ENCODE measurements at regions not wholly inside any gene's neighbourhood (a gene's known extent, or its start where the extent isn't known, plus 50 kb on each side); places are given as distances from the start of the nearest gene placed in this dataset.
A peak's percentile ranks its signal among the peaks of the same experiment; 100 is the strongest.

GRCh38 chr2:176976736-176977685, 235.6 kb upstream of the HNRNPA3 start:
- DNase-seq (ENCODE audit: low spot score in 2 of 2) (no peak), ATAC-seq (replicated peaks; ENCODE audit: extremely low read depth, poor library complexity, severe bottlenecking) (no peak)
- H3K4me3 Mint-ChIP-seq = no peak overlapping the region
- H3K27ac Mint-ChIP-seq (ENCODE audit: low read depth) = no peak overlapping the region
- H3K36me3 Mint-ChIP-seq (ENCODE audit: insufficient read depth) = peaks cover 2% of the 10 kb centered on the region
- peaks cover 9% of the 10 kb centered on the region for H3K27me3 Mint-ChIP-seq
- H3K4me1 Mint-ChIP-seq = no peaks in the 10 kb centered on the region
- no peaks in the 10 kb centered on the region for H3K9me3 Mint-ChIP-seq

DNA sequence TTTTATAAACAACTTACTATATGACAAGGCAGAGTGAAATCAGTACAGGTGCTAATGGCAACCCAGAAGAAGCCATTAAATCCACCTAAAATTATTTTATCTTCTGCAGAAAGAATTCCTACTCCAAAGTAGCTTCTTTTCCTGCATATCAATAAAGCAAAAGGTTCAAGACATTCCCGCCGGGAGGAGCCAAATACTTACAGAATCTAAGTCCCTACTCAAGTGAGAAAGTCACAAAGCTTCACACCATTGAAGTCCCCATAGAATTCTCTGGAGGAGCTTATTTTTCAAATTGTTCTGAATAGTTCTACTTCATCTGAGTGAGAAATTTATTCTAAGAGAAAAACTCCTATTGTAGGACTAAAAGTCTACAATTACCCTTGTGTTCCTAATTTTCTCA, 233.7 kb upstream of the HNRNPA3 start:
- peaks cover 9% of the 10 kb centered on the region for H3K27me3 Mint-ChIP-seq
- H3K36me3 Mint-ChIP-seq (ENCODE audit: insufficient read depth) = peaks cover 2% of the 10 kb centered on the region
- no peak for DNase-seq (ENCODE audit: low spot score in 2 of 2)
- H3K9me3 Mint-ChIP-seq = no peaks in the 10 kb centered on the region
- H3K4me1 Mint-ChIP-seq = no peaks in the 10 kb centered on the region
- H3K27ac Mint-ChIP-seq (ENCODE audit: low read depth) = no peak overlapping the region
- no peak overlapping the region for H3K4me3 Mint-ChIP-seq
- no peak for ATAC-seq (replicated peaks; ENCODE audit: extremely low read depth, poor library complexity, severe bottlenecking)

DNA sequence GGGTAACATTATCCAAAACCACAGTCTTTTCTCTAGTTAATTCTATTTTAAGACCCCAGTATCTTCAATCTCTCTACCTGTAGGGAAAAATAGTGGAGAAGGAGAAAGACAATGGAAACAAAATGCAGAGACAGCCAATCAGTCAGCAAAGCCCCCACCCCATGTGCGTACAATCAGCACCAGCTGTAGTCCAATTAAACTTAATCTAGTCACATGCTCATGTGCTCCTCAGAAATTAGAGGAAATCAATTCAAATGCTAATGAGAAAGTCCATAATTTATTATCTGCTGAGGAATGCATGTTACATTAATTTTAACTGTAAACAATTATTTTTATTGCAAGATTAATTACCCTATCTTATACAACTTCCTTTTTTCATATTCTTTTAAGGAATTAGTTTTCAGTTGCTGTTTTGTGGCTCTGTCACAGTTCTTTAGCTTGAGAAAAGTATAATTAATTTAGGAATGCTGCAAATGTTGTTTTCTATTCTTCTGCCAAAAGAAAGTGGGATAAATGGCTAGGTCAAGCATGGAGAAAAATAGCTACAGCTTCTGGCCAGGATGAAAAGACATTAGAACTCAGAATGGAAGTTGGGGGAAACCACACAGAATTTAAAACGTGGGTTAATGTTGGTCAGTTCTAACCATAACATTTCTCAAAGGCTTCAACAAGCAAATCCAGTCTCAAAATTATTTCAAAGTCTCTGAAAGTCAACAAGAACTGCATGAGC, 232.4 kb upstream of the HNRNPA3 start:
- Mint-ChIP-seq H3K27ac (ENCODE audit: low read depth) (no peak overlapping the region), H3K4me3 (no peak overlapping the region), H3K4me1 (no peaks in the 10 kb centered on the region), H3K9me3 (no peaks in the 10 kb centered on the region), H3K27me3 (peaks cover under 1% of the 10 kb centered on the region), H3K36me3 (ENCODE audit: insufficient read depth) (peaks cover 2% of the 10 kb centered on the region)
- DNase-seq (ENCODE audit: low spot score in 2 of 2) (no peak), ATAC-seq (replicated peaks; ENCODE audit: extremely low read depth, poor library complexity, severe bottlenecking) (no peak)

GRCh38 chr2:176984987-176985386, 227.6 kb upstream of the HNRNPA3 start:
- Mint-ChIP-seq H3K27me3 (peaks cover 14% of the 10 kb centered on the region), H3K4me1 (no peaks in the 10 kb centered on the region), H3K27ac (ENCODE audit: low read depth) (no peak overlapping the region), H3K4me3 (no peak overlapping the region), H3K9me3 (no peaks in the 10 kb centered on the region), H3K36me3 (ENCODE audit: insufficient read depth) (no peaks in the 10 kb centered on the region)
- ATAC-seq (replicated peaks; ENCODE audit: extremely low read depth, poor library complexity, severe bottlenecking) (no peak), DNase-seq (ENCODE audit: low spot score in 2 of 2) (no peak)

DNA sequence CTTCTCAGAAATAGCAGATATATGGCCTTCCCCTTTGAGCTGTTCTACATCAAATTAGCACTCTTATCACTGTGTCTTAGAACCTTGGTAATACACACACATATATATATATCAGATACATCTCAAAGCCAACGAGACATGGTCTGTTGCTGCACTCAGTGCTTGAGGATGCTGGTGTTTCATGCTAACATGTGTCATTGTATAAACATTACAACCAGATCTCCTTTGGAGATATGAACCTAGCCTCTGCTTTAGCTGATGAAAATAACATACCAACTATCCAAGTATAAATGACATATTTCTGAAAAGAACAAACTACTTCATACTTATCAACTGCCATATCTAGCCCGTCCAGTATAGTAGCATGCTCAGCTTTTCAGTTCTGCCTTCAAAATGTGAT, 226.7 kb upstream of the HNRNPA3 start:
- H3K9me3 Mint-ChIP-seq = no peaks in the 10 kb centered on the region
- no peaks in the 10 kb centered on the region for H3K36me3 Mint-ChIP-seq (ENCODE audit: insufficient read depth)
- no peak overlapping the region for H3K27ac Mint-ChIP-seq (ENCODE audit: low read depth)
- no peaks in the 10 kb centered on the region for H3K4me1 Mint-ChIP-seq
- H3K4me3 Mint-ChIP-seq = no peak overlapping the region
- DNase-seq (ENCODE audit: low spot score in 2 of 2) (no peak), ATAC-seq (replicated peaks; ENCODE audit: extremely low read depth, poor library complexity, severe bottlenecking) (no peak)
- peaks cover 14% of the 10 kb centered on the region for H3K27me3 Mint-ChIP-seq

DNA sequence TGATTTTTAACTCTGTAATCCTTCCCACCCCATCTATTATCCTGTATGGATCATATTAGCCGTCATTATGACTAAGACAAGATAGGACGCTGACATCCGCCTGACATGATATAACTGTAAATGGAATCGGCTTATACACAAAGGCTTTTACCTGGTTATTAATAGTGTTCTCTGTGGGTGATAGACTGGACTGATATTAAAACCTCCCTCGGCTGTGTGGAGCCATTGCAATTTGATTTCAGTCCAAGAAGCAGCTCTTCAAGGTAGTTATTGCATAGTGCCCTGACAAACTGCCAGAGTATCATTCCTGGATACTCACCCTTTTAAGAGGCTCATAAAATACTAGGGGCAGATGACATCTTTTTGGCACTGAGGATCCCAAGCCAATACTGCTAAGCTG, 226.1 kb upstream of the HNRNPA3 start:
- DNase-seq (ENCODE audit: low spot score in 2 of 2) (no peak), ATAC-seq (replicated peaks; ENCODE audit: extremely low read depth, poor library complexity, severe bottlenecking) (no peak)
- Mint-ChIP-seq H3K4me3 (no peak overlapping the region), H3K36me3 (ENCODE audit: insufficient read depth) (no peaks in the 10 kb centered on the region), H3K27me3 (peaks cover 14% of the 10 kb centered on the region), H3K9me3 (no peaks in the 10 kb centered on the region), H3K27ac (ENCODE audit: low read depth) (no peak overlapping the region), H3K4me1 (no peaks in the 10 kb centered on the region)

DNA sequence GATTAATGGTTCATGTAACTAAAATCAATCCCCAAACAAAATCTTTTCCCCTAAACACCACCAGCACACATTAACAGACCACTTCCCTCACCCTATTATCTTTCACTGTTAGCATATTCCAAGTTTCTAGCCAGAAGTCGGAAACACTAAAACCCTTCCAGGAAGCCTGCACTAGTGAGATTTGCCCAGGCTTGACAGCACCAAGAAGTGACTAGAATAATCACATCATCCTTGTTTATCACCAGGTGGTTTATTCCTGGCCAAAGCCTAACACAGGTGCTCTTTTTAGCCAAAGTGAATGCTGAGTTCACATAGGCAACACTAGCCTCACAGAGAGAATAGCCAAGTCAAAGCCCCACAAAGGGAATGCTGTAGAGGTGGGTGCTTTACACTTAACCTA, 221.2 kb upstream of the HNRNPA3 start:
- no peak overlapping the region for H3K4me3 Mint-ChIP-seq
- no peaks in the 10 kb centered on the region for H3K4me1 Mint-ChIP-seq
- DNase-seq (ENCODE audit: low spot score in 2 of 2) = no peak
- ATAC-seq (replicated peaks; ENCODE audit: extremely low read depth, poor library complexity, severe bottlenecking) = no peak
- no peaks in the 10 kb centered on the region for H3K9me3 Mint-ChIP-seq
- peaks cover 7% of the 10 kb centered on the region for H3K27me3 Mint-ChIP-seq
- no peaks in the 10 kb centered on the region for H3K36me3 Mint-ChIP-seq (ENCODE audit: insufficient read depth)
- H3K27ac Mint-ChIP-seq (ENCODE audit: low read depth) = no peak overlapping the region

DNA sequence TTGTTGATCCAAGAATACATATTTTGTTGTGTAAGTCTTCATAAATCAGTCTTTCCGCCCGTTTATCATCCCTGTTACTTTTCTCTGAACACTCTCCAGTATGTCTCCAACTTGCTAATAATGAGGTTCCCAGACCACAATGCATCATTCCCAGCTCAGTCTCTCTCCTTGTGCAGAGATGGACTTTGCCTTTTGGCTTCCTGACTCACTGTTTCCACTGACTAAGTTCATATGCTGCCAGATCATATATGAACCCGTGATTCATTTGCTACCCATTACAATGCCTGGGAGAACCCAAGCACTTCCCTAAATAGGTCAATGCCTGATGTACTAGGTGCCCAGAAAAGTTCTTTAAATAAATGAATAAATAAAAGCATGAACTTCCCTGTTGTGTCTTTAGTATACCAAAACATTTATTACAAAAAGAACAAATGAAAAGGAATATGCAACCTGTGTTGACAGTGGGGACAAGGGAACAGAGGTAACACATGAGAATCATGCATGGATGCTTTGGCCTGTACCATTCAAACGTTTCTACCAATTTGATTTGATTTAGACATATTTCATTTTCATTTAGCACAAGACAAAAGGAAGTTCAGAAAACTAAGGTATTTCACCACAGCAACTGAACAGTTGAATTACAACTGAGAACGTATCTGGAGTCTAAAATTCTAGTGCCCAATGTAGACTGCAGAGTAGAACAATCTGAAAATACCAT, 215.4 kb upstream of the HNRNPA3 start:
- Mint-ChIP-seq H3K4me3 (peak overlapping the region; percentile 31), H3K4me1 (peaks cover 15% of the 10 kb centered on the region), H3K36me3 (ENCODE audit: insufficient read depth) (peaks cover 2% of the 10 kb centered on the region), H3K27me3 (no peaks in the 10 kb centered on the region), H3K27ac (ENCODE audit: low read depth) (peak overlapping the region; percentile 12), H3K9me3 (no peaks in the 10 kb centered on the region)
- ATAC-seq (replicated peaks; ENCODE audit: extremely low read depth, poor library complexity, severe bottlenecking) (peak; percentile 66), DNase-seq (ENCODE audit: low spot score in 2 of 2) (no peak)

DNA sequence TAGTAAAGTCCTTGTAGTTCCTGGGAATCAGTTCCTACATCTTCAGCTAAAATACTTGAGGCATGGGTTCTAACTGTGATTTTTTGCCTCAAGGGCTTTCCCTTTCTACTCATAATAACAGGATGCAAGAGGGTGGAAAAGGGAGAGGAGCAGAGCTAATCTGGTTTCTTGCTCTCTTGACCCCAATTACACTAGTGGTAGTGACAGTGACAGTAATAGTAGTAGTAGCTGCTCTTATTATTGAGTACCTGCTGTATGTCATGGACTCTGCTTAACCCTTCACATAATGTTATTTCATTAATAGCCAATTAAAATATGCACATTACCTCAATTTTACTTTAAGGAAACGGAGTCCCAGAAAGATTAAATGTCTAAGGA, 214.8 kb upstream of the HNRNPA3 start:
- no peak for DNase-seq (ENCODE audit: low spot score in 2 of 2)
- no peak overlapping the region for H3K27ac Mint-ChIP-seq (ENCODE audit: low read depth)
- H3K9me3 Mint-ChIP-seq = no peaks in the 10 kb centered on the region
- peaks cover 15% of the 10 kb centered on the region for H3K4me1 Mint-ChIP-seq
- H3K4me3 Mint-ChIP-seq = peak overlapping the region; percentile 31
- H3K27me3 Mint-ChIP-seq = no peaks in the 10 kb centered on the region
- ATAC-seq (replicated peaks; ENCODE audit: extremely low read depth, poor library complexity, severe bottlenecking) = peak; percentile 20
- H3K36me3 Mint-ChIP-seq (ENCODE audit: insufficient read depth) = peaks cover 2% of the 10 kb centered on the region

DNA sequence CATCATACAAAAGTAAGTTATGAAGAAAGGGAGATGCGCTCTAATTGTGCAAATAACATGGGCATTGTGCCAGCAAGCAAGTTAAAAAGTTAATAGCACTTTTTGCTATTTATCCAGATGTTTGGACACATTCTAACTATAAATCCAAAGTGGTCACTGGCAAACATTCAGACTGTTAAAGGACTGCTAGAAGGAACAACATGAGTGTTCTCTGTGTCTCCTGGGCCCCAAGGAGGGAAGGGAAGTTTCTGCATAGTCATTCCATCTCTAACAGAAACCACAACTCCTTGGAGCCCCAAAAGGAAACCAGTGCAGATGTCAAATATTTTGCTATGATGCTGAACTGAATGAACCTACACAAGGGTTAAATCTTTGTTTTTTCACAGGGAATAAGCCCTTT, 213.3 kb upstream of the HNRNPA3 start:
- Mint-ChIP-seq H3K4me3 (no peak overlapping the region), H3K9me3 (no peaks in the 10 kb centered on the region), H3K4me1 (peaks cover 15% of the 10 kb centered on the region), H3K27ac (ENCODE audit: low read depth) (no peak overlapping the region), H3K36me3 (ENCODE audit: insufficient read depth) (peaks cover 2% of the 10 kb centered on the region), H3K27me3 (no peaks in the 10 kb centered on the region)
- ATAC-seq (replicated peaks; ENCODE audit: extremely low read depth, poor library complexity, severe bottlenecking) (no peak), DNase-seq (ENCODE audit: low spot score in 2 of 2) (no peak)

- Mint-ChIP-seq H3K27me3 (no peaks in the 10 kb centered on the region), H3K27ac (ENCODE audit: low read depth) (no peak overlapping the region), H3K4me1 (peaks cover 15% of the 10 kb centered on the region), H3K9me3 (no peaks in the 10 kb centered on the region), H3K4me3 (no peak overlapping the region), H3K36me3 (ENCODE audit: insufficient read depth) (peaks cover 2% of the 10 kb centered on the region)
- DNase-seq (ENCODE audit: low spot score in 2 of 2) (no peak), ATAC-seq (replicated peaks; ENCODE audit: extremely low read depth, poor library complexity, severe bottlenecking) (no peak)
Measured at GRCh38 chr2:177000061-177000714, 212.4 kb upstream of the HNRNPA3 start.

- peaks cover 15% of the 10 kb centered on the region for H3K4me1 Mint-ChIP-seq
- no peak for ATAC-seq (replicated peaks; ENCODE audit: extremely low read depth, poor library complexity, severe bottlenecking)
- no peak overlapping the region for H3K4me3 Mint-ChIP-seq
- no peak overlapping the region for H3K27ac Mint-ChIP-seq (ENCODE audit: low read depth)
- no peaks in the 10 kb centered on the region for H3K9me3 Mint-ChIP-seq
- H3K27me3 Mint-ChIP-seq = no peaks in the 10 kb centered on the region
- no peak for DNase-seq (ENCODE audit: low spot score in 2 of 2)
- H3K36me3 Mint-ChIP-seq (ENCODE audit: insufficient read depth) = peaks cover 2% of the 10 kb centered on the region
Measured at GRCh38 chr2:177000715-177001072, 211.9 kb upstream of the HNRNPA3 start.

Data from central memory CD8-positive, alpha-beta T cell (primary cell).